ENCODE measurements at regions not wholly inside any gene's neighbourhood (a gene's known extent, or its start where the extent isn't known, plus 50 kb on each side); places are given as distances from the start of the nearest gene placed in this dataset.

GRCh38 chr11:27193434-27194225 lies 153.0 kb downstream of the BBOX1 start:
- TF ChIP-seq, protein P1, sequence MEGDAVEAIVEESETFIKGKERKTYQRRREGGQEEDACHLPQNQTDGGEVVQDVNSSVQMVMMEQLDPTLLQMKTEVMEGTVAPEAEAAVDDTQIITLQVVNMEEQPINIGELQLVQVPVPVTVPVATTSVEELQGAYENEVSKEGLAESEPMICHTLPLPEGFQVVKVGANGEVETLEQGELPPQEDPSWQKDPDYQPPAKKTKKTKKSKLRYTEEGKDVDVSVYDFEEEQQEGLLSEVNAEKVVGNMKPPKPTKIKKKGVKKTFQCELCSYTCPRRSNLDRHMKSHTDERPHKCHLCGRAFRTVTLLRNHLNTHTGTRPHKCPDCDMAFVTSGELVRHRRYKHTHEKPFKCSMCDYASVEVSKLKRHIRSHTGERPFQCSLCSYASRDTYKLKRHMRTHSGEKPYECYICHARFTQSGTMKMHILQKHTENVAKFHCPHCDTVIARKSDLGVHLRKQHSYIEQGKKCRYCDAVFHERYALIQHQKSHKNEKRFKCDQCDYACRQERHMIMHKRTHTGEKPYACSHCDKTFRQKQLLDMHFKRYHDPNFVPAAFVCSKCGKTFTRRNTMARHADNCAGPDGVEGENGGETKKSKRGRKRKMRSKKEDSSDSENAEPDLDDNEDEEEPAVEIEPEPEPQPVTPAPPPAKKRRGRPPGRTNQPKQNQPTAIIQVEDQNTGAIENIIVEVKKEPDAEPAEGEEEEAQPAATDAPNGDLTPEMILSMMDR (IDR thresholded peaks at IDR 0.05): no peak
- no peaks in the 10 kb centered on the region for H3K4me1 ChIP-seq
- no peak overlapping the region for H3K4me3 ChIP-seq (ENCODE audit: low read depth, low read length)
- no peaks in the 10 kb centered on the region for H3K36me3 ChIP-seq (ENCODE audit: control insufficient read depth, insufficient read depth, low read length)
- H2AFZ ChIP-seq: no peak overlapping the region
- no peaks in the 10 kb centered on the region for H3K9me3 ChIP-seq (ENCODE audit: control insufficient read depth, low read length)
- H3K79me2 ChIP-seq: no peaks in the 10 kb centered on the region
- H3K4me2 ChIP-seq (ENCODE audit: low read length): no peak overlapping the region
- no peak overlapping the region for H3K27ac ChIP-seq
- H3K9ac ChIP-seq: no peak overlapping the region
- H3K27me3 ChIP-seq (ENCODE audit: control insufficient read depth, insufficient read depth, low read length): no peaks in the 10 kb centered on the region

DNA sequence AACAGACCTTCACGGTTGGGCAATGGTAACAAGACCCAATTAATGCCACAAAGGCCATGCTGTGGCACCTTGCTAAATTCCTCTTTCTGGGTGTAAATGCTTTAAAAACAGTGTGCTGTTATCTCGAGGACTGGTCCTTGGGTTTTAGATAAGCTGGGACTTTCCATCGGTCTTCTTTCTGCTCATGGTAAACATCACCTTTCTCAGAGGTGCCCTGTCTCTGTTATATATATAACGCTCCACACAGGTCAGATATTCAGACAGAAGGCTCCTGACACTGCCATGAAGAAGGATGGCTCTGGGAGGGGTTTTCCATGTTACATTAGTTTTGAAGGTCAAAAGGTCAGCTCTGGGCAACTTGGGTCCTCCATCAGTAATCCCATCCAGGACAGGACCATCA lies 151.6 kb downstream of the BBOX1 start:
- H3K79me2 ChIP-seq: no peaks in the 10 kb centered on the region
- no peaks in the 10 kb centered on the region for H3K4me1 ChIP-seq
- H3K27me3 ChIP-seq (ENCODE audit: control insufficient read depth, insufficient read depth, low read length): no peaks in the 10 kb centered on the region
- no peaks in the 10 kb centered on the region for H3K9me3 ChIP-seq (ENCODE audit: control insufficient read depth, low read length)
- no peak overlapping the region for H3K4me2 ChIP-seq (ENCODE audit: low read length)
- H3K27ac ChIP-seq: no peak overlapping the region
- no peak overlapping the region for H2AFZ ChIP-seq
- H3K36me3 ChIP-seq (ENCODE audit: control insufficient read depth, insufficient read depth, low read length): no peaks in the 10 kb centered on the region
- TF ChIP-seq, protein P1 (IDR thresholded peaks at IDR 0.05): no peak
- H3K4me3 ChIP-seq (ENCODE audit: low read depth, low read length): no peak overlapping the region
- no peak overlapping the region for H3K9ac ChIP-seq

GRCh38 chr11:27191639-27192038 lies 151.0 kb downstream of the BBOX1 start:
- Histone ChIP-seq H2AFZ (no peak overlapping the region), H3K4me2 (ENCODE audit: low read length) (no peak overlapping the region), H3K79me2 (no peaks in the 10 kb centered on the region), H3K27ac (no peak overlapping the region), H3K27me3 (ENCODE audit: control insufficient read depth, insufficient read depth, low read length) (no peaks in the 10 kb centered on the region), H3K4me1 (no peaks in the 10 kb centered on the region), H3K4me3 (ENCODE audit: low read depth, low read length) (no peak overlapping the region), H3K36me3 (ENCODE audit: control insufficient read depth, insufficient read depth, low read length) (no peaks in the 10 kb centered on the region), H3K9me3 (ENCODE audit: control insufficient read depth, low read length) (no peaks in the 10 kb centered on the region), H3K9ac (no peak overlapping the region)
- TF ChIP-seq, protein P1 (IDR thresholded peaks at IDR 0.05): no peak

DNA sequence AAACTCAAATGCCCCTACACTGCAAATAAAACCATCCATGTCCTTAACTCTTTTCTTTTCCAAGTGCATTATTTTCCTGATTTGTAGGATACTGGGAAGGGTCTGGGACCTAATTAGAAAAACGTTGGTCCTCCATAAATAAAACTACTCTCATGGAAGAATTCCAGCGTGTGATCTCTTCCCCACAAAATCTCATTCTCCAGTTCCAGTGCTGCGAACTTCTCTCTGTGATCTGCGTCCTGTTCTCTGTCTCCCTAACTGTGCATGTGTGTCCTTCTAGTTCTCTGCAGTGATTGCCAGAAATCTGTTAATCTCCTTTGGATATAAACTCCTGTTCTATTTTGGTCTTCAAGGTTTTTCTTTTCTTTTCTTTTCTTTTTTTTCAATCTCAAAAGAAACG lies 148.1 kb downstream of the BBOX1 start:
- Histone ChIP-seq H3K79me2 (no peaks in the 10 kb centered on the region), H3K9ac (no peak overlapping the region), H3K27me3 (ENCODE audit: control insufficient read depth, insufficient read depth, low read length) (no peaks in the 10 kb centered on the region), H3K4me3 (ENCODE audit: low read depth, low read length) (no peak overlapping the region), H3K4me1 (no peaks in the 10 kb centered on the region), H3K27ac (no peak overlapping the region), H3K36me3 (ENCODE audit: control insufficient read depth, insufficient read depth, low read length) (no peaks in the 10 kb centered on the region), H3K4me2 (ENCODE audit: low read length) (no peak overlapping the region), H2AFZ (no peak overlapping the region), H3K9me3 (ENCODE audit: control insufficient read depth, low read length) (no peaks in the 10 kb centered on the region)
- TF ChIP-seq, protein P1 (IDR thresholded peaks at IDR 0.05): no peak

Data from parathyroid adenoma (tissue), 2 donors.